Neuron (in vitro differentiated cells): ENCODE measurements at regions not wholly inside any gene's neighbourhood (a gene's known extent, or its start where the extent isn't known, plus 50 kb on each side); places are given as distances from the start of the nearest gene placed in this dataset.

Source experiments
- H2AFZ ChIP-seq: one replicate; pipeline ENCODE4 v1.6.1; 2013; ENCODE audit warnings: low read depth, mild to moderate bottlenecking, inconsistent platforms, low read length, moderate library complexity
- H3K27me3 ChIP-seq: one replicate; pipeline ENCODE4 v1.6.1; 2013; ENCODE audit warnings: low read length; ENCODE audit not compliant: insufficient read depth
- H3K36me3 ChIP-seq: one replicate; pipeline ENCODE4 v1.6.1; 2013; ENCODE audit warnings: low read length; ENCODE audit not compliant: insufficient read depth
- H3K4me1 ChIP-seq: one replicate; pipeline ENCODE4 v1.6.1; 2013; ENCODE audit warnings: low read length; ENCODE audit not compliant: insufficient read depth
- H3K4me3 ChIP-seq: 2 replicates; pipeline ENCODE4 v1.5.1; 2013; ENCODE audit warnings: mild to moderate bottlenecking, low read length, moderate library complexity
- H3K9me3 ChIP-seq: one replicate; pipeline ENCODE4 v1.6.1; 2013; ENCODE audit warnings: low read length

DNA sequence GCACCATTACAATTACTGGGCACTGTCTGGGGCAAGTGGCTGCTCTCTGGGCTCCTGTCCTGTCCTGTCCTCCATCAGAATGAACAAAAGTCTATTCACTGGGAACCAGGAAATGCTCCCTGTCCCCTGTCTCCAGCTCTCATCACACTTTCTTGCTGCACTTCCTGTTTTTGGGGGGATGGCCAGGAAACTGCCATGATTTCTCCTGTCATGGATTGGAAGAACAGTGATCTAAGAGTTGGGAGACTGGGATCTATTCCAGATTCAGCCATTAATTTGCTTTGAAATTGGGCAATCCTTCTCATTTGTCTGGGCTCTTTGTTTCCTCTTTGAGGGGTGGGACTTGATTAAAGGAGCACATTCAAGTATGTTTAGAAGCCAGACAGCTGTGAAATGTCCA, 61.4 kb upstream of the KIRREL3 start:
- Histone ChIP-seq H3K27me3 (no peaks in the 10 kb centered on the region), H3K4me1 (no peaks in the 10 kb centered on the region), H3K4me3 (no peak overlapping the region), H2AFZ (no peak overlapping the region), H3K9me3 (no peaks in the 10 kb centered on the region), H3K36me3 (no peaks in the 10 kb centered on the region)

DNA sequence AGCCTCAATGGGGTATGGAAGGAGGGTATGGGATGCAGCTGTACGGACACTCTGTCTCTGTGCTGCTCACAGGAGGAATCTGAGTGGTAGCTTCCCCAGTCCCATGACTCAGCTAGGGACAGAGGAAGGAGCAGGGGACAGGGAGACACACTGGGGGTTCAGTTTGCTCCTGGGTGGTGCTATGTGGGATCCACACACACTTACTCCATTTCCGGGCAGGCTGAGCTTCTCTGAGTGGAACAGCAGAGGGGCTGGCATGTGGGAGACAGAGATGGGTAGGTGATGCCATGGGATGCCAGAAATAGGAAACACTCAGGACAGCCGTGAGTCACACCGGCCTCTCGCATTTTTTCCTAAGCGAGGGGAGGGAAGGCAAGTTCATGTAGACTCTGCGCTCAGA, 59.2 kb upstream of the KIRREL3 start:
- H3K9me3 ChIP-seq, result no peaks in the 10 kb centered on the region
- H2AFZ ChIP-seq, result no peak overlapping the region
- no peak overlapping the region for H3K4me3 ChIP-seq
- no peaks in the 10 kb centered on the region for H3K4me1 ChIP-seq
- no peaks in the 10 kb centered on the region for H3K27me3 ChIP-seq
- H3K36me3 ChIP-seq, result no peaks in the 10 kb centered on the region

DNA sequence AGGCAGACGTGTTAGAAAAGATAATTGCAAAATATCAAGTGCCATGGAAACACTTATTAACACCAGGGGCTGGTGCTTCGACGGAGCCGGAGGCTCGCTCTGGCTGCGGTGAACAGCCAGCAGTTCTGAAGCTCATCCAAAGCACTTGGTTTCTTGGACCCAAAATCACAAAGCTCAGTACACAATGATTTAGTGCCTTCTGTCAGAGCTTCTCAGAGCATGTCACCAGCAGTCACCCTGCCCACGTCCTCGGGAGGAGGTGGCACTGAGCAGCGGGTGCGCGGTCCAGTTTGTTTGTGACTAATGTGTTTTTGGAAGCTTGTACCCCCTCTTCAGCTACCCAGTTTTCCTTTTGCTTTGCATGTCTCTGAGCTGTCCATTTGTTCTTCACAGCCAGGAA, 58.7 kb upstream of the KIRREL3 start:
- no peak overlapping the region for H2AFZ ChIP-seq
- H3K4me3 ChIP-seq, result no peak overlapping the region
- no peaks in the 10 kb centered on the region for H3K36me3 ChIP-seq
- H3K9me3 ChIP-seq, result no peaks in the 10 kb centered on the region
- H3K4me1 ChIP-seq, result no peaks in the 10 kb centered on the region
- H3K27me3 ChIP-seq, result no peaks in the 10 kb centered on the region

DNA sequence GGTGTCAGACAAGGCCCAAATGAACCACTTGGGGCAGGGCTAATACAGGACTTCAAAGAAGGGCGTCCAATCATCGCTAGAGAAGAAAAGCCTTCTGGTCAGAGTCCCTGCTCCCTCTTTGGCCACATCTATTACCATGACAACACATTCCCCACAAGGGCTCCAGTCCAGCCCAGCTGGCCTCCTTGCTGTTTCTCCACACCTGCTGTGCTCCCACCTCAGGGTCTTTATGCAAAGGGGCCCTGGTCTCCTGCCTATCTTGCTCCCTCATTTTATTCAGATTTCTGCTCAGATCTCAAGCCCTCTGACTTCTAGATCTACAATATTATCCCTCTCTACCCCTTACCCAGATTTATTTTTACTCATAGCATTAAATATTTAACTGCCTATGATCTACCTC, 58.0 kb upstream of the KIRREL3 start:
- Histone ChIP-seq H3K9me3 (no peaks in the 10 kb centered on the region), H3K4me1 (no peaks in the 10 kb centered on the region), H2AFZ (no peak overlapping the region), H3K36me3 (no peaks in the 10 kb centered on the region), H3K4me3 (no peak overlapping the region), H3K27me3 (no peaks in the 10 kb centered on the region)

DNA sequence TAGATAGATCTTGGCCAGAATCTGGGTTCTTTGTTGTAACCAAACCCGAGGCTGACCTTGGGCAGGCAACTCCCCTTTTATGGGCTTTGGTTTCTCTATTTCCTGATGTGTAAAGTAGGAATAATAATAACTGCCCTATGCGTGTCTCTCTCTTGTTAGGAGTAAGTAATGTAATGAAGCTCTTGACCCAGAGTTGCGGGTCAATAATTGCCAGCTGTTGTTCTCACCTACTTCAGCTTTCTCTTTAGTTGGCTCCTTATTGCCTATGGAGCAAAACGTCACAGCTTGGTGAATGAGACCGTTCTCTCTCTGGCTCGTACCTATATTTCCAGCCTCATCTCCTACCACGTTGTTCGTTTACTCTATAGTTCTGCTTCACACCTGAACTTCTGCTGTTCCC, 56.6 kb upstream of the KIRREL3 start:
- H3K27me3 ChIP-seq, result no peaks in the 10 kb centered on the region
- no peaks in the 10 kb centered on the region for H3K36me3 ChIP-seq
- no peak overlapping the region for H2AFZ ChIP-seq
- H3K4me1 ChIP-seq, result no peaks in the 10 kb centered on the region
- no peak overlapping the region for H3K4me3 ChIP-seq
- no peaks in the 10 kb centered on the region for H3K9me3 ChIP-seq

DNA sequence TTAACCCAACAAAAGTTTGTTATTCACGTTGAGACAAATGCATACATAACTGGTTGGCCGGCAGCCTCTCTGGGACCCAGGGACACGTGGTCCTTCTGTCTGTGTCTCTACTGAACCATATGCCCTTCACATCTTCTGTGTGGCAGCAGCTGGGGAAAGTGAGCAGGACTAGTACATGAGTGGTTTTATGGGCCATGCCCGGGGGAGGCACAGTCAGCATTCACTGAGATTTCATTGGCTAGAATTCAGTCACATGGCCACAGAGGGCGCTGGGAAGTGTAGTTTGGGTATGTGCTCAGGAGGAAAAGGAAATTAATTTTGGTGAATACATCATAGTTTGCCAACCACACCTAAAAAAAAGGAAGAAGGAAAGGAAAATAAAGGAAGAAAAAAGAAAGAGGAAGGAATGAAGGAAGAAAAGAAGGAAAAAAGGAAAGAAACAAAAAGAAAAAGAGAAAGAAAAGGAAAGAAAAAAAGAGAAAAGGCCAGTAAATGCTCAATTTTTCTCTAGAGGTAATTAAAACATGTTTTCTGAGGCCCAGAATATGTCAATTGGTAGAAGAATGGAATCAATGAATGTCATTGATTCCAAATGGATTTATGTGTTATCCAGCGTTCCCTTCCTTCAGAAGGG, 55.9 kb upstream of the KIRREL3 start:
- no peaks in the 10 kb centered on the region for H3K4me1 ChIP-seq
- no peak overlapping the region for H3K4me3 ChIP-seq
- no peaks in the 10 kb centered on the region for H3K9me3 ChIP-seq
- no peaks in the 10 kb centered on the region for H3K36me3 ChIP-seq
- no peak overlapping the region for H2AFZ ChIP-seq
- H3K27me3 ChIP-seq, result no peaks in the 10 kb centered on the region

DNA sequence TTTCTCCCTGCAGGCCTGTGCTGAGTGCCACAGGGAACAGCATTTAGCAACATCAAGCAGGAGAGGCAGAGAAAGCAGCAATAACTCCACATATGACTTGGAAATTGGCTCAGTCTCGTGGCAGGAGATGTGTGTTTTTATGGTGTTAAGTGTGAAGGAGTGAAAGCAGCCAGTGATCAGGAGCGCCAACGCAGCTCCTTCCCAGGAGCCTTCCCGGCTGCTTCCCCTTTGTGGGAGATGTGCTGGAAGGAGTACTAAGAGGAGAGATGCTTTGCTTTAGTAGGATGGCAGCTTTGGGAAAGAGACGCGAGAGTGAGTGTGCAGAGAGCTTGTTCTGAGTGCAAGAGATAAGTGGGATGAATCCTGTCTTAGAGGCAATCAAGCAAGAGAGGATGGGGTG, 54.7 kb upstream of the KIRREL3 start:
- Histone ChIP-seq H3K4me1 (no peaks in the 10 kb centered on the region), H3K4me3 (no peak overlapping the region), H3K27me3 (no peaks in the 10 kb centered on the region), H3K36me3 (no peaks in the 10 kb centered on the region), H3K9me3 (no peaks in the 10 kb centered on the region), H2AFZ (no peak overlapping the region)

DNA sequence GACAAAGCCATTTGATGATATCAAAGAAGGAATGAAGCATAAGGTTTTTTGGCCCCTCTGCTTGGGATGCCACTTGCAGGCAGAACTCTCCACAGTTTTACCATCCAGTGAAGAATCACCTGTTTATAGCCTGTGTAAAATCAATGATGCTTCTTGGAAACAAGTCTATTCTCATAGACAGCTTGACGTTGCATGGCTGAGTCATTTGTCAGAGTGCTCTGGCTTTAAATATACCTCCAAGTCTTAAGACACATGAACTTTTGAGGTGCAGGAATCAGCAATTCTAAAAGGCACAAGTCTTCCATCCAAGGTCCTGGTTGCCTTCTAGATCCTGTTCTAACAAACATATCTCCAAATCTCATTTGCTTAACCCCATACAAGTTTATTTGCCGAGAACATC, 53.6 kb upstream of the KIRREL3 start:
- Histone ChIP-seq H3K27me3 (no peaks in the 10 kb centered on the region), H2AFZ (no peak overlapping the region), H3K4me3 (no peak overlapping the region), H3K36me3 (no peaks in the 10 kb centered on the region), H3K9me3 (no peaks in the 10 kb centered on the region), H3K4me1 (no peaks in the 10 kb centered on the region)

DNA sequence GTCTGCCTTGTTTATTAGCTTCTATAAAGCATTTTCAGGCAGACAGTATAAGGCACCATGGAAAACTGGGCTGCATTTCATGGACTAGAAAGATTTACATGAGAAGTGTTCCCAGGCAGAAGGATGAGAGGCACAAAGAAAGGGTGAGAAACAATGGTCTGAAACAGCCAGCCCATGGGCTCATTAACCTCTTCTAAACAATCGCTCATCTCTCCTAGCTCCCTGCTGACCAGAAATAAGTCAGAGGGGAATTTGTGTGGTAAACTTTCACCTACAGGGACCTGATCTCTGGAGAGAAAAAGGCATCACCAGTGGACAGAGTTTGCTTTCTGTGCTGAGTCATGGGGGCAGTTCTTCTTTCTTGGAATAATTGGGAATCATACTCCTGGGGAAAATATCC, 51.8 kb upstream of the KIRREL3 start:
- no peak overlapping the region for H3K4me3 ChIP-seq
- no peaks in the 10 kb centered on the region for H3K4me1 ChIP-seq
- no peaks in the 10 kb centered on the region for H3K27me3 ChIP-seq
- H3K36me3 ChIP-seq, result no peaks in the 10 kb centered on the region
- H2AFZ ChIP-seq, result no peak overlapping the region
- H3K9me3 ChIP-seq, result no peaks in the 10 kb centered on the region
